HEK293 (cell line): ENCODE measurements at regions not wholly inside any gene's neighbourhood (a gene's known extent, or its start where the extent isn't known, plus 50 kb on each side); places are given as distances from the start of the nearest gene placed in this dataset.

Source experiments
- CTCF ChIA-PET: fragments of 350-600 bp; formaldehyde crosslinking; extraction: SDS; loops from one replicate; lab custom pipeline; 2021; ENCODE audit warnings: antibody characterized with exemption; lab: Yijun Ruan, JAX
- POLR2A ChIA-PET: fragments of 300-600 bp; formaldehyde crosslinking; extraction: SDS; loops from one replicate; lab custom pipeline; 2020; ENCODE audit warnings: antibody characterized with exemption, inconsistent platforms; lab: Yijun Ruan, JAX
- H3K27ac ChIP-seq: fragments of 200-500 bp; sonication (Bioruptor generic); 2 replicates; pipeline ENCODE4 v1.5.1; 2014; ENCODE audit warnings: low read depth, low read length, control low read depth, inconsistent platforms; ENCODE audit errors: extremely low read depth
- H3K36me3 ChIP-seq, 2 experiments: fragments of 200-500 bp in 1 of 2; sonication (Bioruptor generic) in 1 of 2; 1 replicate in 1 of 2; 2 replicates in 1 of 2; pipeline ENCODE4 v1.5.1; 2014 to 2017; ENCODE audit warnings: inconsistent platforms in 2 of 2, low read length in 2 of 2; ENCODE audit not compliant: control insufficient read depth in 2 of 2, insufficient read depth in 1 of 2
- H3K4me1 ChIP-seq: fragments of 200-500 bp; sonication (Bioruptor generic); 2 replicates; pipeline ENCODE4 v1.5.1; 2014; ENCODE audit warnings: mild to moderate bottlenecking, low read length, inconsistent platforms; ENCODE audit not compliant: control insufficient read depth, insufficient read depth
- H3K4me3 ChIP-seq: 2 replicates; pipeline ENCODE4 v1.5.1; 2011; ENCODE audit warnings: low read depth, mild to moderate bottlenecking, control low read depth, low read length, moderate library complexity
- H3K9me3 ChIP-seq: fragments of 200-500 bp; sonication (Bioruptor generic); 2 replicates; pipeline ENCODE4 v1.5.1; 2014; ENCODE audit warnings: low read depth, low read length, inconsistent platforms; ENCODE audit not compliant: control insufficient read depth, insufficient read depth
- YY2 ChIP-seq: fragments of 450-650 bp; formaldehyde crosslinking; IDR thresholded peaks from 2 replicates; pipeline ENCODE4 v1.5.1; 2016; ENCODE audit warnings: missing biosample characterization, missing genetic modification characterization
- ZBTB8A ChIP-seq: fragments of 450-650 bp; formaldehyde crosslinking; IDR thresholded peaks from 2 replicates; pipeline ENCODE4 v1.5.1; 2016; ENCODE audit warnings: missing biosample characterization, missing genetic modification characterization
- ZNF132 ChIP-seq: fragments of 450-650 bp; formaldehyde crosslinking; IDR thresholded peaks from 2 replicates; pipeline ENCODE4 v1.5.1; 2017; ENCODE audit warnings: missing biosample characterization, missing genetic modification characterization, borderline replicate concordance
- ZNF155 ChIP-seq: fragments of 450-650 bp; formaldehyde crosslinking; IDR thresholded peaks from 2 replicates; pipeline ENCODE4 v1.5.1; 2016; ENCODE audit warnings: missing biosample characterization, missing genetic modification characterization
- ZNF26 ChIP-seq: fragments of 450-650 bp; formaldehyde crosslinking; IDR thresholded peaks from 2 replicates; pipeline ENCODE4 v1.5.1; 2016; ENCODE audit warnings: missing biosample characterization, missing genetic modification characterization
- ZNF423 ChIP-seq: fragments of 450-650 bp; formaldehyde crosslinking; IDR thresholded peaks from 2 replicates; pipeline ENCODE4 v1.5.1; 2016; ENCODE audit warnings: missing biosample characterization, missing genetic modification characterization
- ZNF521 ChIP-seq: fragments of 450-650 bp; formaldehyde crosslinking; IDR thresholded peaks from 2 replicates; pipeline ENCODE4 v1.5.1; 2017; ENCODE audit warnings: missing biosample characterization, mild to moderate bottlenecking, missing genetic modification characterization
- ZNF596 ChIP-seq: fragments of 450-650 bp; IDR thresholded peaks from 2 replicates; pipeline ENCODE4 v1.5.0; 2018; ENCODE audit warnings: missing biosample characterization, mild to moderate bottlenecking, missing genetic modification characterization, moderate library complexity
- ZNF600 ChIP-seq: fragments of 450-650 bp; formaldehyde crosslinking; IDR thresholded peaks from 2 replicates; pipeline ENCODE4 v1.5.1; 2016; ENCODE audit warnings: missing biosample characterization, missing genetic modification characterization
- ZNF626 ChIP-seq: fragments of 450-650 bp; sonication (Bioruptor Pico); formaldehyde crosslinking; IDR thresholded peaks from 2 replicates; pipeline ENCODE4 v1.5.1; 2018; ENCODE audit warnings: missing biosample characterization, missing genetic modification characterization, inconsistent platforms
- ZNF654 ChIP-seq: fragments of 450-650 bp; formaldehyde crosslinking; IDR thresholded peaks from 2 replicates; pipeline ENCODE4 v1.5.1; 2016; ENCODE audit warnings: low read depth, missing biosample characterization, missing genetic modification characterization
- ZNF830 ChIP-seq: fragments of 450-650 bp; IDR thresholded peaks from 2 replicates; pipeline ENCODE4 v1.5.0; 2018; ENCODE audit warnings: missing biosample characterization, missing genetic modification characterization, low read depth, mild to moderate bottlenecking, moderate library complexity
- ZSCAN5A ChIP-seq: fragments of 450-650 bp; formaldehyde crosslinking; IDR thresholded peaks from 2 replicates; pipeline ENCODE4 v1.5.1; 2016; ENCODE audit warnings: missing biosample characterization, missing genetic modification characterization
- TF ChIP-seq, protein P1 (sequence below): fragments of 450-650 bp; formaldehyde crosslinking; IDR thresholded peaks from 2 replicates; pipeline ENCODE4 v1.5.1; 2016; ENCODE audit warnings: missing biosample characterization, missing genetic modification characterization, low read depth
- TF ChIP-seq, protein P2 (sequence below): fragments of 450-650 bp; formaldehyde crosslinking; IDR thresholded peaks from 2 replicates; pipeline ENCODE4 v1.5.1; 2016; ENCODE audit warnings: missing biosample characterization, missing genetic modification characterization, borderline replicate concordance

- no peak overlapping the region for H3K4me3 ChIP-seq
- TF ChIP-seq, protein P1, sequence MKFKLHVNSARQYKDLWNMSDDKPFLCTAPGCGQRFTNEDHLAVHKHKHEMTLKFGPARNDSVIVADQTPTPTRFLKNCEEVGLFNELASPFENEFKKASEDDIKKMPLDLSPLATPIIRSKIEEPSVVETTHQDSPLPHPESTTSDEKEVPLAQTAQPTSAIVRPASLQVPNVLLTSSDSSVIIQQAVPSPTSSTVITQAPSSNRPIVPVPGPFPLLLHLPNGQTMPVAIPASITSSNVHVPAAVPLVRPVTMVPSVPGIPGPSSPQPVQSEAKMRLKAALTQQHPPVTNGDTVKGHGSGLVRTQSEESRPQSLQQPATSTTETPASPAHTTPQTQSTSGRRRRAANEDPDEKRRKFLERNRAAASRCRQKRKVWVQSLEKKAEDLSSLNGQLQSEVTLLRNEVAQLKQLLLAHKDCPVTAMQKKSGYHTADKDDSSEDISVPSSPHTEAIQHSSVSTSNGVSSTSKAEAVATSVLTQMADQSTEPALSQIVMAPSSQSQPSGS (tag by site-specific recombination): peak; percentile 33; the same call in 1 of the 2 replicates
- no peak for TF ChIP-seq ZSCAN5A
- no peak for TF ChIP-seq ZNF423 (tag by site-specific recombination)
- H3K27ac ChIP-seq: no peak overlapping the region
- ChIA-PET POLR2A (no interaction called here), CTCF (no interaction called here)
- H3K36me3 ChIP-seq: no peaks in the 10 kb centered on the region
- no peaks in the 10 kb centered on the region for H3K4me1 ChIP-seq
- no peaks in the 10 kb centered on the region for H3K9me3 ChIP-seq
These were observed 371.7 kb downstream of the ANXA1 start for GRCh38 chr9:73523391-73523790.

DNA sequence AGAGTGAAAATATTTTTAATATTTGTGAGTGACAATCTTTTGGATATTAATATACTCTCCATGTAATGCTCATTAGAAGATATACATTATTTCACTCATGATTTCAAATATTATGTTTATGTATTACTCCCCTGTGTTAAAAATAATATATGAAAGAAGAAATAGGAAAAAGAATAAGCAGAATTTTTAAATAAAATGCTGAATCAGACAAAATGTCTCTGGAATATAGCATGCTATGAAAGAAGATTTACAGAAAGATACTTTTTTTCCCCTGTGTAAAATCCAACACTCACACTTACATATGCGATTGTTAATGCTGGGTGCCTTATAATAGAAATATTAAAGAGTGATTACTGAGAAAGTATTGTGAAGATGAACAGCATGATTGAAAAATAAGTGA lies 373.7 kb downstream of the ANXA1 start:
- H3K4me1 ChIP-seq: no peaks in the 10 kb centered on the region
- H3K36me3 ChIP-seq: no peaks in the 10 kb centered on the region
- ChIA-PET POLR2A (no interaction called here), CTCF (no interaction called here)
- no peak overlapping the region for H3K4me3 ChIP-seq
- H3K9me3 ChIP-seq: no peaks in the 10 kb centered on the region
- H3K27ac ChIP-seq: no peak overlapping the region
- no peak for TF ChIP-seq ZNF596 (tag by site-specific recombination)
- TF ChIP-seq ZNF521: no peak
- TF ChIP-seq ZNF155 (tag by site-specific recombination): no peak
- TF ChIP-seq, protein P2, sequence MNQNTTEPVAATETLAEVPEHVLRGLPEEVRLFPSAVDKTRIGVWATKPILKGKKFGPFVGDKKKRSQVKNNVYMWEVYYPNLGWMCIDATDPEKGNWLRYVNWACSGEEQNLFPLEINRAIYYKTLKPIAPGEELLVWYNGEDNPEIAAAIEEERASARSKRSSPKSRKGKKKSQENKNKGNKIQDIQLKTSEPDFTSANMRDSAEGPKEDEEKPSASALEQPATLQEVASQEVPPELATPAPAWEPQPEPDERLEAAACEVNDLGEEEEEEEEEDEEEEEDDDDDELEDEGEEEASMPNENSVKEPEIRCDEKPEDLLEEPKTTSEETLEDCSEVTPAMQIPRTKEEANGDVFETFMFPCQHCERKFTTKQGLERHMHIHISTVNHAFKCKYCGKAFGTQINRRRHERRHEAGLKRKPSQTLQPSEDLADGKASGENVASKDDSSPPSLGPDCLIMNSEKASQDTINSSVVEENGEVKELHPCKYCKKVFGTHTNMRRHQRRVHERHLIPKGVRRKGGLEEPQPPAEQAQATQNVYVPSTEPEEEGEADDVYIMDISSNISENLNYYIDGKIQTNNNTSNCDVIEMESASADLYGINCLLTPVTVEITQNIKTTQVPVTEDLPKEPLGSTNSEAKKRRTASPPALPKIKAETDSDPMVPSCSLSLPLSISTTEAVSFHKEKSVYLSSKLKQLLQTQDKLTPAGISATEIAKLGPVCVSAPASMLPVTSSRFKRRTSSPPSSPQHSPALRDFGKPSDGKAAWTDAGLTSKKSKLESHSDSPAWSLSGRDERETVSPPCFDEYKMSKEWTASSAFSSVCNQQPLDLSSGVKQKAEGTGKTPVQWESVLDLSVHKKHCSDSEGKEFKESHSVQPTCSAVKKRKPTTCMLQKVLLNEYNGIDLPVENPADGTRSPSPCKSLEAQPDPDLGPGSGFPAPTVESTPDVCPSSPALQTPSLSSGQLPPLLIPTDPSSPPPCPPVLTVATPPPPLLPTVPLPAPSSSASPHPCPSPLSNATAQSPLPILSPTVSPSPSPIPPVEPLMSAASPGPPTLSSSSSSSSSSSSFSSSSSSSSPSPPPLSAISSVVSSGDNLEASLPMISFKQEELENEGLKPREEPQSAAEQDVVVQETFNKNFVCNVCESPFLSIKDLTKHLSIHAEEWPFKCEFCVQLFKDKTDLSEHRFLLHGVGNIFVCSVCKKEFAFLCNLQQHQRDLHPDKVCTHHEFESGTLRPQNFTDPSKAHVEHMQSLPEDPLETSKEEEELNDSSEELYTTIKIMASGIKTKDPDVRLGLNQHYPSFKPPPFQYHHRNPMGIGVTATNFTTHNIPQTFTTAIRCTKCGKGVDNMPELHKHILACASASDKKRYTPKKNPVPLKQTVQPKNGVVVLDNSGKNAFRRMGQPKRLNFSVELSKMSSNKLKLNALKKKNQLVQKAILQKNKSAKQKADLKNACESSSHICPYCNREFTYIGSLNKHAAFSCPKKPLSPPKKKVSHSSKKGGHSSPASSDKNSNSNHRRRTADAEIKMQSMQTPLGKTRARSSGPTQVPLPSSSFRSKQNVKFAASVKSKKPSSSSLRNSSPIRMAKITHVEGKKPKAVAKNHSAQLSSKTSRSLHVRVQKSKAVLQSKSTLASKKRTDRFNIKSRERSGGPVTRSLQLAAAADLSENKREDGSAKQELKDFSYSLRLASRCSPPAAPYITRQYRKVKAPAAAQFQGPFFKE (tag by site-specific recombination): no peak
- TF ChIP-seq ZNF626: no peak
- TF ChIP-seq ZNF26 (tag by site-specific recombination): no peak
- TF ChIP-seq ZBTB8A: no peak
- no peak for TF ChIP-seq ZNF830

- Histone ChIP-seq H3K4me1 (no peaks in the 10 kb centered on the region), H3K4me3 (no peak overlapping the region), H3K36me3 (no peaks in the 10 kb centered on the region), H3K9me3 (no peaks in the 10 kb centered on the region), H3K27ac (no peak overlapping the region)
- ChIA-PET CTCF (no interaction called here), POLR2A (no interaction called here)
- TF ChIP-seq ZNF132 (tag by site-specific recombination) (no peak), YY2 (no peak), ZNF654 (tag by site-specific recombination) (no peak), ZNF600 (tag by site-specific recombination) (no peak)
These were observed 375.9 kb downstream of the ANXA1 start for GRCh38 chr9:73527521-73527920.
